GM12872 (cell line): ENCODE measurements at regions not wholly inside any gene's neighbourhood (a gene's known extent, or its start where the extent isn't known, plus 50 kb on each side); places are given as distances from the start of the nearest gene placed in this dataset.
A peak's percentile ranks its signal among the peaks of the same experiment; 100 is the strongest.

ENCODE experiments used
- TF ChIP-seq, protein P1 (sequence below): IDR thresholded peaks from 3 replicates; pipeline ENCODE4 v1.5.1; 2011; ENCODE audit warnings: low read depth, mild to moderate bottlenecking, low read length, moderate library complexity; ENCODE audit not compliant: insufficient read depth

DNA sequence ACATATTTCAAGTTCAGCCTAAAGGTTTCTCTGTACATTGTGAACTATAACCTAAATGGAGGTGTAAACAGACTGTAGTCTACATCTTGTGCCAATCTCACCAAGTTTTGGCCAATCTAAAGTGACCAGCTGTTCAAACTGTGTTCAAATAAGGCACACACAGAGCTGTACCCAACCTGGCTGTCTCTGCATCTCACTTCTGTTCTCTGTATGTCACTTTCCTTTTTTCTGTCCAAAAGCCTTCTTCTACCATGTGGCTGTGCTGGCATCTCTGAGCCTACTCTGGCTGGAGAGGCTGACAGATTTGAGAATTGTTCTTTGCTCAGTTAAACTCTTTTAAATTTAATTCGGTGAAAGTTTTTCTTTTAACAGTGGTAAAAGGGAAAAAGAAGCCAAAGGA is 817.9 kb downstream of the SOCS6 start:
- TF ChIP-seq, protein P1, sequence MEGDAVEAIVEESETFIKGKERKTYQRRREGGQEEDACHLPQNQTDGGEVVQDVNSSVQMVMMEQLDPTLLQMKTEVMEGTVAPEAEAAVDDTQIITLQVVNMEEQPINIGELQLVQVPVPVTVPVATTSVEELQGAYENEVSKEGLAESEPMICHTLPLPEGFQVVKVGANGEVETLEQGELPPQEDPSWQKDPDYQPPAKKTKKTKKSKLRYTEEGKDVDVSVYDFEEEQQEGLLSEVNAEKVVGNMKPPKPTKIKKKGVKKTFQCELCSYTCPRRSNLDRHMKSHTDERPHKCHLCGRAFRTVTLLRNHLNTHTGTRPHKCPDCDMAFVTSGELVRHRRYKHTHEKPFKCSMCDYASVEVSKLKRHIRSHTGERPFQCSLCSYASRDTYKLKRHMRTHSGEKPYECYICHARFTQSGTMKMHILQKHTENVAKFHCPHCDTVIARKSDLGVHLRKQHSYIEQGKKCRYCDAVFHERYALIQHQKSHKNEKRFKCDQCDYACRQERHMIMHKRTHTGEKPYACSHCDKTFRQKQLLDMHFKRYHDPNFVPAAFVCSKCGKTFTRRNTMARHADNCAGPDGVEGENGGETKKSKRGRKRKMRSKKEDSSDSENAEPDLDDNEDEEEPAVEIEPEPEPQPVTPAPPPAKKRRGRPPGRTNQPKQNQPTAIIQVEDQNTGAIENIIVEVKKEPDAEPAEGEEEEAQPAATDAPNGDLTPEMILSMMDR: no peak

DNA sequence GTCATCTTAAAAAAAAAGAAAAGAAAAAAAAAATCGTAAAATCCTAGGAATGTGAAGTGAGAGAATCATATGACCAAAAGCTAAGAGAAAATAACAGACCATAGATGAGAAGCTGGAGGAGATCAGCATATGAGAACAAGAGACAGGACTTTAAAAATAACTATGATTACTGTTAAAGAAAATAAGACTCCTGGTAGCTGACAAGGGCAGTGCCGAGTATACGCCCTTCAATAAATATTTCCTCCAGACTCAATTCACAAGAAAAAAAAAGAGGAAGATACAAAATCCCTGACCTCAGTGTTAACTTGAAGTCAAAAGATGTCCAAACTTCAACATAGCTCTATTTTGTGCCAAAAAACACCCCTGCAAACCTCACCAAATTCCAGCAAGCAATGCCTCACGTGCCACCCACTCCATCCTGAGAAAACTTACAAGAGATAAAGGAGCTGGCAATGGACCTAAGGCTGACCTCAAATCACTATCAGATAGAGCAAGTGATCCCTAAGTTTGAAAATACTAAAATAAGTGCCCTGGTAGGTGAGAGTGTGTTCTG is 817.2 kb downstream of the SOCS6 start:
- TF ChIP-seq, protein P1: no peak

DNA sequence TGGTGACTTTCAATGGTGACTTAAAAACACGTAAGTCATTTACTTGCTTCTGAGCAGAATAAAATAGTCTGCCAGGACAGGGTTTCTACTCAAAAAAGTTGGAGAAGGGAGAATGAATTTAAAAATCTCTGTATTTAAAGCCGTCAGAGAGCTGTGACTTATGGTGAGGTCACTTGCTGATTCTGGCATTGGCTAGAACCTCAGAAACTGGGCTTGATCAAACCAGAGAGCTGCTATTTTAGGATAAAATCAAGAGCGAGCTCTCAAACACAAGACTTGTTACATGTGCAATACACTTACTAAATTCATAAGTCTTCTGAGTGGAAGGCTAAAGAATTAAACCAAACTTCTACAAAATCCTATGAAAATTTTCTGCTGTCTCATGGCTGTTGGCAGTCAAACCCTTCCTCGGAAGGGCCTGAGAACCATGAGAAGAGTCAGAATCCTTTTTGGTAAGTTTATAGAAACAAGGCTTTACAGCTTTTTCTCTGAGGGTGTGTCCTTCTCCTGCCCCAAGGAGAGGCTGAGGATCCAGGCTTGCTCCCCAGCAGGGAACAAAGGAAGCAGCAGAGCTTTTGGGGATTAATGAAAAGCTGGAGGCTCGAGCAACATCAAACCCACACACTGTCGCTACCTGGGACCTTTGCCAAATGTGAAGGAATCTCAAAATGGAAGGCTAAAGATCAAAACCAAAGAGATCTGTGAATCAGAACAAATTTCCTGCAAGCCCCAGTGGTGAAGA is 816.4 kb downstream of the SOCS6 start:
- TF ChIP-seq, protein P1: no peak

DNA sequence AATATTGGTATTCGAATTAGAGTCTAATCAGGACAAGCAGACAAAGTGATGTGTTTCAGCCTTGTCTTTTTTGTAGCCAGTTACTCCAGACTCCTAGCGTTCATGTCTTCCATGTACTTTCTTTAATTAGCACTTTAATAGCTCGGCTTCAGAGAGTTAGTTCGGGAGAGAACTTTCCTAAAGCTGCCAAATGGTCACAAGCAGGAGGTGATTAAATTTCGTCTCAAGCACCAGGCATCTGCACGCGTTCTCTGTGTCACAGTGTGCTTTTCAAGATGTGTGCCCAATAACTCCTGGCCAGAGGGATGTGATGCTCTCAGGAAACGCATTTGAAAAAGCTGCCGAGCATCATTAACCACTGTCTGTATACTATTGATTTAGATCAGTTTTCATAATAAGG is 790.8 kb downstream of the SOCS6 start:
- TF ChIP-seq, protein P1: no peak

DNA sequence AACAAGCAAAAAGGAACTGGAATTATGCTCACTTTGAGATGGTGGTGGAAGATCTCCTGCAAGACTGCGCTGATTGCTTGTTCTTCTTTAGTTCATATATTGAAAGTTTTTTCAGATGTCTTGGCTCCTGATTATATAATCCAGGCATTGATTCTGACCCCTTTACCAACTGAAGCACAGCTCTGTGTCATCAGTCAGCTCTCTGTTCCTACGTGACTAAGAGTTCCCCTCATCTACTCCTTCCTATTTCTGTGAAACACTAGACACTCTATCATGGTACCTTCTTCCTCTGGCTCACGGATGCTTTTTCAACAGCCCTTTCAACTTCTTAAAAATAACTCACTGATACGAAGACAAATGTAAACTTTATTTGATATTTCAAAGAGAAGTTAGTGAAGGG is 788.6 kb downstream of the SOCS6 start:
- TF ChIP-seq, protein P1: no peak

DNA sequence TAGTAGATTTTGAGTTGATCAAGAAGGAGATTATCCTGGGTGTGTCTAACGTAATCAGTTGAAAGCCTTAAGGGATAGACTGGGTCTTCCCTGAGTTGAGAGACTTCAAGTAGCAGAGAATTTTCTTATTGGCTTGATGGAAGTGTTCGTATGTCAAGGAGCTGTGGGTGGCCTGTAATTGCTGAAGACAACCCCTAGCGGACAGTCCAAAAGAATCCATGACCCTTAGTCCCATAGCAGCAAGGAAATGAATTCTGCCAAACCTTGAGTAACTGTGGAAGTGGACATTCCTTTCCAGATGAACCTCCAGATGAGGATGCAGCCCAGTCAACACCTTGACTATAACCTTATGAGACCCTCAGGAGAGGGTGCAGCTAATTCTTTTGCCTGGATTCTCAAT is 786.3 kb downstream of the SOCS6 start:
- TF ChIP-seq, protein P1: 0 out of 3 replicates have a peak, but pooled peaks have one; percentile 25

DNA sequence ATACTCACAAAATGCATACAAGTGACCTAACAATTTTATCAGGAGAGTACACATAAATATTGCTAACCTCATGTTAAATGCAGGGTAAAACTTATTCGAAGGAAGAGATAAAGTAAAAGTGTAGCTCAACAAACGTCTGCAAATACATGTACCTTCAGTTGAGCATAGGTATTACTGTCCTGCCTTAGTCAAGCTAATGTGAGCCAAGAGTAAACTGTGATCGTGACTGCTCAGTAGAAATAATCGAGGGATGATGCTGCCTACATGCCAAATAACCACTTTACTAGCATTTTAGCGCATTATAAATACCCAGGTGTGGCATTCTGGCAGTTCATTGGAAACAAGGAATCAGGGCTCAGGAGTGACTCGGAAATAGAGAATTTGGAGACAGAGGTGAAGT is 779.5 kb downstream of the SOCS6 start:
- TF ChIP-seq, protein P1: no peak
